ENCODE measurements at regions not wholly inside any gene's neighbourhood (a gene's known extent, or its start where the extent isn't known, plus 50 kb on each side); places are given as distances from the start of the nearest gene placed in this dataset.

DNA sequence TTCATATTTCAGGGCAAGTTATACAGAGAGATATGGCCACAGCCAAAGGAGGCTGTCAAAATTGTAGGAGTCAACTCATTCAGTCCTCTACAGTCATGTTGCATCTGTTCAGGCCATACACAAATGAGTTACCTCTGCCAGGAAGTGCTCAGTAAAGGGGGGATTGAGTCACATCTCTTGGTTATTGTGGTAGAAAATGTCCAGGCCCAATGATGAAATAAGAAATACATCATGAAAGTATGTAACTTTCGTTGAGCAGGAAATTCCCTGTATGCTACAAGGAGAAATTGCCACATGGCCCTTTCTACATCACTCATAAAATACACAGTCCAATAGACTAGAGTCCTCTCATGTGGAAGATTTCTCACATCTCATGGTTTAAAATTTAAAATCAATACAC lies 103.9 kb upstream of the COL3A1 start:
- no peaks in the 10 kb centered on the region for H3K27me3 ChIP-seq
- H3K4me3 ChIP-seq = no peak overlapping the region
- no peaks in the 10 kb centered on the region for H3K4me1 ChIP-seq
- H3K9me3 ChIP-seq = peaks cover 0 to 3% (median 0%) of the 10 kb centered on the region in 4 donors
- no peak overlapping the region for H3K27ac ChIP-seq
- H3K36me3 ChIP-seq = no peaks in the 10 kb centered on the region
- TF ChIP-seq, protein P1, sequence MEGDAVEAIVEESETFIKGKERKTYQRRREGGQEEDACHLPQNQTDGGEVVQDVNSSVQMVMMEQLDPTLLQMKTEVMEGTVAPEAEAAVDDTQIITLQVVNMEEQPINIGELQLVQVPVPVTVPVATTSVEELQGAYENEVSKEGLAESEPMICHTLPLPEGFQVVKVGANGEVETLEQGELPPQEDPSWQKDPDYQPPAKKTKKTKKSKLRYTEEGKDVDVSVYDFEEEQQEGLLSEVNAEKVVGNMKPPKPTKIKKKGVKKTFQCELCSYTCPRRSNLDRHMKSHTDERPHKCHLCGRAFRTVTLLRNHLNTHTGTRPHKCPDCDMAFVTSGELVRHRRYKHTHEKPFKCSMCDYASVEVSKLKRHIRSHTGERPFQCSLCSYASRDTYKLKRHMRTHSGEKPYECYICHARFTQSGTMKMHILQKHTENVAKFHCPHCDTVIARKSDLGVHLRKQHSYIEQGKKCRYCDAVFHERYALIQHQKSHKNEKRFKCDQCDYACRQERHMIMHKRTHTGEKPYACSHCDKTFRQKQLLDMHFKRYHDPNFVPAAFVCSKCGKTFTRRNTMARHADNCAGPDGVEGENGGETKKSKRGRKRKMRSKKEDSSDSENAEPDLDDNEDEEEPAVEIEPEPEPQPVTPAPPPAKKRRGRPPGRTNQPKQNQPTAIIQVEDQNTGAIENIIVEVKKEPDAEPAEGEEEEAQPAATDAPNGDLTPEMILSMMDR (IDR thresholded peaks at IDR 0.05) = no peak
- no peak for TF ChIP-seq POLR2A (IDR thresholded peaks at IDR 0.05)
- no peak for DNase-seq

DNA sequence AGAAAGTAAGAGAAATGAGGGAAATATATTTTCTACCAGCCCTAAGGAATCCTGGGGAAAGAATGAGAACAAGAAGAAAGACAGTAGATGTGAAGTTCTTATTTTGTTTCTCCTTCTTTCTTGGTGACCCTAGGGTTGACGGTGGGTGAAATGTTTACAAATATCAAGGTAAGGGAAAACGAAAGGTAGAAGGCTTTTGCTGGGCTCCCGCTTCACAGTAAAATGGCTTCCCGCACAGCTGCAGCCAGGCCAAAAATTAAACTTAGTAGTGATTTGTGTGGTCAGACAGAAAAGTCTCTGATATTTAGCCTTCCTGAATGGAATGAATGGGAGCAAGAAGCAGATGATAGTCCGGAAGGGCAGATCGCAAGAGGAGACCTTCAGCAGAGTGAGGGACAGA lies 99.1 kb upstream of the COL3A1 start:
- TF ChIP-seq, protein P1 (IDR thresholded peaks at IDR 0.05) = no peak
- TF ChIP-seq POLR2A (IDR thresholded peaks at IDR 0.05) = no peak
- Histone ChIP-seq H3K27me3 (no peaks in the 10 kb centered on the region), H3K4me3 (no peak overlapping the region), H3K36me3 (no peaks in the 10 kb centered on the region), H3K9me3 (no peaks in the 10 kb centered on the region), H3K4me1 (no peaks in the 10 kb centered on the region), H3K27ac (no peak overlapping the region)
- DNase-seq = no peak

DNA sequence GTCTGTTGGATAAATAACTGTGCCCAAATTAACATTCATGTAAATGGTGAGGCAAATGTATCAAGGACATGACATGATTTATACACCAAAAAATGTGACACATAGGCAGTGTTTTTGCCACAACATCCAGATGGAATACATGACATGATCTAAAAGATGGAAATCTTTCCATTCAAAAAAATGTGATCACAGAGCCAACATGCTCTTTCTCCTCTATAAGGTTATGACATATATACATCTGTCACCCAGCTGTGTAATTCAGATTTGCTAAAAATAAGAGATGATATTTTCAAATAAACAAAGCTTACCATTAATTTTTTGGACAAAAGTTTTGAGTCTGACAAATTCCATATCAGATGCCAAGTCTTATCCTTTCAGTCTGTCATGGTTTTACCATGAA lies 95.5 kb upstream of the COL3A1 start:
- no peaks in the 10 kb centered on the region for H3K27me3 ChIP-seq
- H3K4me1 ChIP-seq = no peaks in the 10 kb centered on the region
- no peak for TF ChIP-seq POLR2A (IDR thresholded peaks at IDR 0.05)
- TF ChIP-seq, protein P1 (IDR thresholded peaks at IDR 0.05) = no peak
- DNase-seq = no peak
- no peaks in the 10 kb centered on the region for H3K9me3 ChIP-seq
- H3K4me3 ChIP-seq = no peak overlapping the region
- H3K36me3 ChIP-seq = no peaks in the 10 kb centered on the region
- no peak overlapping the region for H3K27ac ChIP-seq

DNA sequence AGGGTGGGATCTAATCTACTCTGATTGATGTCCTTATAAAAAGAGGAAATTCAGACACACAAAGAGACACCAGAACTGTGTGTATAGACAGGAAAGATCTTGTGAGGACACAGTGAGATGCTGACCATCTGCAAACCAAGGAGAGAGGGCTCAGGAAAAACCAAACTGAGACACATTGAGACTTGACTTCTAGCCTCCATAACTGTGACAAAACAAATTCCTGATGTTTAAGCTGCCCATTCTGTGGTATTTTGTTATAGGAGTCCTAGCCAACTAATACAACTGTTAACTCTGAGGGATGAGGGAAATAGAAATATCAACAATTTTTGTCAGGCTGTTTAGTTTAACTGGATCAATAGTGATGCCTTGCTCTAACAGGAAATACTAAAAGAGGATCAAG lies 93.4 kb upstream of the COL3A1 start:
- H3K27me3 ChIP-seq = no peaks in the 10 kb centered on the region
- H3K27ac ChIP-seq = no peak overlapping the region
- TF ChIP-seq POLR2A (IDR thresholded peaks at IDR 0.05) = no peak
- TF ChIP-seq, protein P1 (IDR thresholded peaks at IDR 0.05) = no peak
- H3K4me3 ChIP-seq = no peak overlapping the region
- DNase-seq = no peak
- H3K4me1 ChIP-seq = no peaks in the 10 kb centered on the region
- no peaks in the 10 kb centered on the region for H3K36me3 ChIP-seq
- no peaks in the 10 kb centered on the region for H3K9me3 ChIP-seq

DNA sequence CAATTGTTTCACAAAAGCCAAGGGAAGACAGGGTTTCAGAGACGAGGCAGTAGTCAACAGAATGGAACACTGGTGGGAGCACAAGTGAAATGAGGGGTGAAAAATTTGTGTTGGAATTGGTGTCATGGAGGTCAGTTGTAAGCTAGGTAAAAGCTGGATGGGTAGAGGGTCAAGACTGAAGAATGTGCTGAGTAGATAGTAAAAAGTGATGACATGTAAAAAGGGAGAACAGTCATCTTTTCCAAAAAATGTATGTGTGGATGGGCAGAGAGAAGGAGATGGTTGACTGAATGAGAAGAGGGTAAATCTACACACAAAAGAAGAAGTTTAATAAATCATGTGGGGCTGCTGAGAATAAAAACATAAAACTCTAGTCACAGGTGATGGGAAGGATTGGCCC lies 92.7 kb upstream of the COL3A1 start:
- DNase-seq = no peak
- TF ChIP-seq, protein P1 (IDR thresholded peaks at IDR 0.05) = no peak
- TF ChIP-seq POLR2A (IDR thresholded peaks at IDR 0.05) = no peak
- Histone ChIP-seq H3K27ac (no peak overlapping the region), H3K9me3 (no peaks in the 10 kb centered on the region), H3K36me3 (no peaks in the 10 kb centered on the region), H3K4me3 (no peak overlapping the region), H3K4me1 (no peaks in the 10 kb centered on the region), H3K27me3 (no peaks in the 10 kb centered on the region)

DNA sequence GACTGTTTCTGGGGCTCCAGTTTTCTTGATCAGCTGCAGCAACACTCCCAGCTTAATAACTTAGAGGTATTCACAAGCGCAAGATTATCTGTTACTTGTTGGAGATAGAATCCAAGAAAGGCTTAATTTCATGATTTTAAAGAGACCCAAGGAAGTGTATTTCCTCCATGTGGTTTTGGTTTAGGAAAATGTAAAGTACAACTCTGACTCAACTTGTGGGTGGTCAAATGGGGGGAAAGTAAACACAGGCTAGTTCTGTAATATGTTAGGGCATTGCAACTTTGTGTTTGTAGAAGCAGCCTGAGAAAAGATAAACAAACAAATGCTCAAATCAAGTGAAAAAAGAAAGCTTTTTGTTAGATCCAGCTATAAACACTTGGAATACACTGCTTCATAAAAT lies 90.1 kb upstream of the COL3A1 start:
- Histone ChIP-seq H3K4me3 (no peak overlapping the region), H3K4me1 (no peaks in the 10 kb centered on the region), H3K27ac (peak overlapping the region in 1 of 4 donors; percentile 3), H3K36me3 (no peaks in the 10 kb centered on the region), H3K9me3 (no peaks in the 10 kb centered on the region), H3K27me3 (no peaks in the 10 kb centered on the region)
- TF ChIP-seq, protein P1 (IDR thresholded peaks at IDR 0.05) = no peak
- no peak for TF ChIP-seq POLR2A (IDR thresholded peaks at IDR 0.05)
- DNase-seq = no peak

Data from Peyer's patch (tissue), 4 donors.